K562 (cell line): ENCODE measurements at regions not wholly inside any gene's neighbourhood (a gene's known extent, or its start where the extent isn't known, plus 50 kb on each side); places are given as distances from the start of the nearest gene placed in this dataset.

Experiments
- ATAC-seq: fragments of 200-7000 bp; cut with Tn5 transposase; 3 replicates; pipeline ENCODE4 v1.9.1; 2020; ENCODE audit warnings: moderate library complexity
- BruUV-seq: library from RNA; stranded (reverse); fragments of 400-500 nt; replicated peaks from 2 replicates; lab custom pipeline; 2021; lab: Mats Ljungman, UMichigan
- CTCF ChIA-PET: fragments of 300-600 bp; formaldehyde crosslinking; extraction: SDS; loops from one replicate; lab custom pipeline; 2021; ENCODE audit warnings: low intra/inter-chr PET ratio; lab: Yijun Ruan, JAX
- POLR2A ChIA-PET: fragments of 300-600, 350-650 bp; sonication (Branson Sonifier 250); formaldehyde crosslinking; extraction: SDS; loops from one replicate; lab custom pipeline; 2021; ENCODE audit warnings: antibody characterized with exemption, inconsistent platforms; lab: Yijun Ruan, JAX
- DNase-seq, 4 experiments: peaks; one replicate each; pipeline versions ENCODE4 v3.0.0 to v3.0.0-alpha.2; 2011 to 2018; ENCODE audit warnings: low spot score in 3 of 4, mixed read lengths in 3 of 4; ENCODE audit errors: extremely low read depth in 1 of 4
- FAIRE-seq: peaks from 2 replicates; lab custom pipeline; 2011; peaks lifted over from hg19 to GRCh38; lab: Jason Lieb, UNC
- H2AFZ ChIP-seq: 2 replicates; pipeline ENCODE4 v1.6.0; 2011; ENCODE audit warnings: low read depth, low read length, control low read depth, inconsistent platforms
- H3K27ac ChIP-seq: fragments of 200-600 bp; 3 replicates; pipeline ENCODE4 v1.8.0; 2011; ENCODE audit warnings: low read depth, mild to moderate bottlenecking, control low read depth, inconsistent platforms, low read length, moderate library complexity, mixed read lengths; ENCODE audit errors: extremely low read depth
- H3K27me3 ChIP-seq, 2 experiments: fragments of 300-600 bp in 1 of 2; 2 replicates in 1 of 2; 3 replicates in 1 of 2; pipeline versions ENCODE4 v1.6.0 to v1.8.0; 2011; ENCODE audit warnings: inconsistent platforms in 2 of 2, low read length in 2 of 2, mild to moderate bottlenecking in 1 of 2, mixed read lengths in 1 of 2, moderate library complexity in 1 of 2; ENCODE audit not compliant: control insufficient read depth in 2 of 2, insufficient read depth in 2 of 2
- H3K36me3 ChIP-seq: fragments of 300-600 bp; 3 replicates; pipeline ENCODE4 v1.8.0; 2011; ENCODE audit warnings: mild to moderate bottlenecking, low read length, inconsistent platforms; ENCODE audit not compliant: control insufficient read depth, insufficient read depth
- H3K4me1 ChIP-seq, 2 experiments: fragments of 200-600 bp in 1 of 2; replicated peaks in 1 of 2; 2 replicates in 1 of 2; 3 replicates in 1 of 2; pipeline versions ENCODE4 v1.5.1 to v1.8.0; 2011; ENCODE audit warnings: inconsistent platforms in 2 of 2, low read length in 2 of 2, mild to moderate bottlenecking in 1 of 2, mixed read lengths in 1 of 2, moderate library complexity in 1 of 2; ENCODE audit not compliant: control insufficient read depth in 2 of 2, insufficient read depth in 2 of 2
- H3K4me2 ChIP-seq: 2 replicates; pipeline ENCODE4 v1.6.1; 2011; ENCODE audit warnings: low read length, control low read depth, inconsistent platforms, mixed read lengths; ENCODE audit not compliant: insufficient read depth
- H3K4me3 ChIP-seq: fragments of 200-600 bp; sonication (generic), shearing (Covaris generic); 2 replicates; pipeline ENCODE4 v1.5.1; 2016; ENCODE audit warnings: control low read depth, inconsistent platforms
- H3K79me2 ChIP-seq: fragments of 200-600 bp; 3 replicates; pipeline ENCODE4 v1.8.0; 2011; ENCODE audit warnings: low read length, inconsistent platforms; ENCODE audit not compliant: control insufficient read depth, insufficient read depth
- H3K9ac ChIP-seq, 2 experiments: 2 replicates each; pipeline versions ENCODE4 v1.6.0 to v1.6.1; 2011; ENCODE audit warnings: low read depth in 2 of 2, low read length in 2 of 2, control low read depth in 1 of 2, inconsistent platforms in 1 of 2, mild to moderate bottlenecking in 1 of 2, mixed read lengths in 1 of 2; ENCODE audit not compliant: insufficient read depth in 1 of 2
- H3K9me1 ChIP-seq: one replicate; pipeline ENCODE4 v1.6.0; 2011; ENCODE audit warnings: inconsistent platforms, mild to moderate bottlenecking, low read length, moderate library complexity; ENCODE audit not compliant: control insufficient read depth, insufficient read depth
- H3K9me3 ChIP-seq: replicated peaks from 2 replicates; pipeline ENCODE4 v1.5.1; 2011; ENCODE audit warnings: low read depth, low read length, inconsistent platforms; ENCODE audit not compliant: control insufficient read depth, insufficient read depth
- H4K20me1 ChIP-seq: replicated peaks from 2 replicates; pipeline ENCODE4 v1.6.1; 2011; ENCODE audit warnings: low read length, inconsistent platforms, mixed read lengths; ENCODE audit not compliant: control insufficient read depth, insufficient read depth
- CEBPG ChIP-seq, 3 experiments: fragments of 200-800 bp in 1 of 3; sonication (Bioruptor generic) in 1 of 3; sonication (generic) in 1 of 3; formaldehyde crosslinking in 1 of 3; IDR thresholded peaks in 2 of 3; conservative IDR thresholded peaks in 1 of 3; 2 replicates each; pipeline versions ENCODE4 v1.6.1 to v1.8.0; 2016 to 2022; ENCODE audit warnings: missing compliant biosample characterization in 2 of 3, missing genetic modification characterization in 2 of 3, mild to moderate bottlenecking in 1 of 3, missing genetic modification reagents in 1 of 3
- KLF16 ChIP-seq: IDR thresholded peaks from 2 replicates; pipeline ENCODE4 v1.6.1; 2016; ENCODE audit warnings: antibody characterized with exemption
- WGBS: fragments of 100-300 bp; shearing (Covaris generic); methylation state at CpG from one replicate; pipeline ENCODE4 v1.1.6; 2016; ENCODE audit warnings: low coverage, mixed read lengths; ENCODE audit not compliant: insufficient coverage; ENCODE audit errors: missing lambda C conversion rate; 5-methylcytosine and 5-hydroxymethylcytosine counted together
- in situ Hi-C: fragments of 300-500 bp; cut with MboI; formaldehyde crosslinking; loops from 4 replicates; pipeline ENCODE4 v1.15.0; 2018; ENCODE audit warnings: inconsistent platforms, mixed read lengths
- intact Hi-C: fragments of 100-400 bp; cut with micrococcal nuclease; formaldehyde crosslinking; loops from 2 replicates; pipeline ENCODE4 v1.14.2; 2022
- TF ChIP-seq, protein P1 (sequence below): sonication (generic); formaldehyde crosslinking; IDR thresholded peaks from 2 replicates; pipeline ENCODE4 v1.8.0; 2023; ENCODE audit warnings: missing genetic modification reagents, mild to moderate bottlenecking, borderline replicate concordance

DNA sequence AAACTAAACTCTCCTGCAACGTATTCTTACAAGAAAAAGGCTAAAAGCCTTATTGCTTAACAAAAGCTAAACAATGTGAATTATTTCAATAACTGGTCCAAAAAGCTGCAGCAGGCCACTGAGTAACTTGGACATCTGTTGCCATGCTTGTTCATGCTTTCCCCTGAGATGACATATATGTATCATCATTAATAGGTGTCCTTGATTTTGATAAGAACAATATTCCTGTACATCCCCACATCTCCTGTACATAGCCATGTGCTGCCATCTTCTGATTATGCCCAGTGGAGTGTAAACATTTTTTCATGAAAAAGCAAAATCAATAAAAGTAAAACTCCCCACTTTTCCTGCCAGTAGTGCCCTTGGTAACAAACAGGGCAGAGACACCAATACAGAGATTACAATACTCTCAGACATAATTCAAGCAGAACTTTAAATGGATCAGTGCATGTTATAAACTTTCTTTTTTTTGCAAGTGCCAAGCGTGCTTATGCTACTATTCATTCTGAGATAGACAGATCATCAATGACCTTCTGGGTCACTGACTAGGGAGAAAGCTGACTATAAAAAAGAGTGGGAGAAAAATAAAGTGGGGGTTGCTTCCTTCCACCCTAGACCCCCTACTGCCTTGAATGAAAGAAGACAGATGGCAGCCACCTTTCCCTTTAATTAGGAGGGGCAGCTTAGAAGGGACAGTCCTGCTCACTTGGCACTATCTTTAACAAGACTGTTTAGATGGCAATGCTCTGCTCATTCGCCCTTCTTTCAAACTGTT is 205.5 kb upstream of the KLF14 start:
- FAIRE-seq = no peak
- TF ChIP-seq KLF16 (0 out of 2 replicates have a peak, but pooled peaks have one; percentile 8), CEBPG (CRISPR knock-in tag; IDR thresholded peaks at IDR 0.05) (no peak), CEBPG (tag; conservative IDR thresholded peaks at IDR 0.05 in 1 of 2, IDR thresholded peaks at IDR 0.05 in 1 of 2) (0 out of 4 replicates have a peak, but pooled peaks of 1 of the 2 experiments have one; percentile 10)
- TF ChIP-seq, protein P1, sequence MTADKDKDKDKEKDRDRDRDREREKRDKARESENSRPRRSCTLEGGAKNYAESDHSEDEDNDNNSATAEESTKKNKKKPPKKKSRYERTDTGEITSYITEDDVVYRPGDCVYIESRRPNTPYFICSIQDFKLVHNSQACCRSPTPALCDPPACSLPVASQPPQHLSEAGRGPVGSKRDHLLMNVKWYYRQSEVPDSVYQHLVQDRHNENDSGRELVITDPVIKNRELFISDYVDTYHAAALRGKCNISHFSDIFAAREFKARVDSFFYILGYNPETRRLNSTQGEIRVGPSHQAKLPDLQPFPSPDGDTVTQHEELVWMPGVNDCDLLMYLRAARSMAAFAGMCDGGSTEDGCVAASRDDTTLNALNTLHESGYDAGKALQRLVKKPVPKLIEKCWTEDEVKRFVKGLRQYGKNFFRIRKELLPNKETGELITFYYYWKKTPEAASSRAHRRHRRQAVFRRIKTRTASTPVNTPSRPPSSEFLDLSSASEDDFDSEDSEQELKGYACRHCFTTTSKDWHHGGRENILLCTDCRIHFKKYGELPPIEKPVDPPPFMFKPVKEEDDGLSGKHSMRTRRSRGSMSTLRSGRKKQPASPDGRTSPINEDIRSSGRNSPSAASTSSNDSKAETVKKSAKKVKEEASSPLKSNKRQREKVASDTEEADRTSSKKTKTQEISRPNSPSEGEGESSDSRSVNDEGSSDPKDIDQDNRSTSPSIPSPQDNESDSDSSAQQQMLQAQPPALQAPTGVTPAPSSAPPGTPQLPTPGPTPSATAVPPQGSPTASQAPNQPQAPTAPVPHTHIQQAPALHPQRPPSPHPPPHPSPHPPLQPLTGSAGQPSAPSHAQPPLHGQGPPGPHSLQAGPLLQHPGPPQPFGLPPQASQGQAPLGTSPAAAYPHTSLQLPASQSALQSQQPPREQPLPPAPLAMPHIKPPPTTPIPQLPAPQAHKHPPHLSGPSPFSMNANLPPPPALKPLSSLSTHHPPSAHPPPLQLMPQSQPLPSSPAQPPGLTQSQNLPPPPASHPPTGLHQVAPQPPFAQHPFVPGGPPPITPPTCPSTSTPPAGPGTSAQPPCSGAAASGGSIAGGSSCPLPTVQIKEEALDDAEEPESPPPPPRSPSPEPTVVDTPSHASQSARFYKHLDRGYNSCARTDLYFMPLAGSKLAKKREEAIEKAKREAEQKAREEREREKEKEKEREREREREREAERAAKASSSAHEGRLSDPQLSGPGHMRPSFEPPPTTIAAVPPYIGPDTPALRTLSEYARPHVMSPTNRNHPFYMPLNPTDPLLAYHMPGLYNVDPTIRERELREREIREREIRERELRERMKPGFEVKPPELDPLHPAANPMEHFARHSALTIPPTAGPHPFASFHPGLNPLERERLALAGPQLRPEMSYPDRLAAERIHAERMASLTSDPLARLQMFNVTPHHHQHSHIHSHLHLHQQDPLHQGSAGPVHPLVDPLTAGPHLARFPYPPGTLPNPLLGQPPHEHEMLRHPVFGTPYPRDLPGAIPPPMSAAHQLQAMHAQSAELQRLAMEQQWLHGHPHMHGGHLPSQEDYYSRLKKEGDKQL (CRISPR knock-in tag) = no peak
- CTCF ChIA-PET = interaction anchor here (0.6 kb wide), 1 partner anchor 805 kb away, joined by 4 read pairs; no protein-coding TSS in a partner anchor
- Histone ChIP-seq H3K27ac (no peak overlapping the region), H3K4me2 (no peak overlapping the region), H3K9me3 (no peaks in the 10 kb centered on the region), H4K20me1 (no peaks in the 10 kb centered on the region), H3K79me2 (peaks cover 3% of the 10 kb centered on the region; the same call in 1 of the 3 replicates), H2AFZ (no peak overlapping the region), H3K4me3 (no peak overlapping the region; the same call in 1 of the 2 replicates), H3K9ac (peak overlapping the region; percentile 15 to 87; a peak in 2 of 4 replicates), H3K27me3 (no peaks in the 10 kb centered on the region), H3K36me3 (no peaks in the 10 kb centered on the region), H3K4me1 (peaks cover 5 to 26% of the 10 kb centered on the region in 2 experiments; a peak in 4 of 5 replicates), H3K9me1 (no peaks in the 10 kb centered on the region)
- no TSS peak for BruUV-seq
- ATAC-seq = no peak
- POLR2A ChIA-PET = interaction anchor here (0.9 to 3.3 kb wide), 5 partner anchors 9 to 72 kb away, joined by 3 to 32 read pairs (median 4); no protein-coding TSS in a partner anchor
- in situ Hi-C loops = no loop called here
- intact Hi-C loops = loop anchor here (2.0 kb wide), 1 partner anchor 43 kb away; no protein-coding TSS in a partner anchor
- DNase-seq = peak in 1 of 4 experiments; percentile 33
- 66% methylated on average over 3 of the region's 3 CpGs for WGBS
